ENCODE measurements at regions not wholly inside any gene's neighbourhood (a gene's known extent, or its start where the extent isn't known, plus 50 kb on each side); places are given as distances from the start of the nearest gene placed in this dataset.

DNA sequence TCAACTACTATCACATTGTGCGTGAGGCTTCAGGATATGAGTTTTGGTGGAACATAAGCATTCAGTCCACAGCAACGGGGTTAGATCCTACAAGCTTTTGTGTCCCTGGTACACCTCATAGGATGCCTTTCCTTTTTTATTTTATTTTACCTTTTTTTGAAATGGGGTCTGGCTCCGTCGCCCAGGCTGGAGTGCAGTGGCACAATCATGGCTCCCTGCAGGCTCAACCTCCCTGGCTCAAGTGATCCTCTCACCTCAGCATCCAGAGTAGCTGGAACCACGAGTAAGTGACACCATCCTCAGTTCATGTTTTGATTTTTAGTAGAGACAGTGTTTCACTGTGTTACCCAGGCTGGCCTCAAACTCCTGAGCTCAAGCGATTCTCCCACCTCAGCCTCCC lies 86.0 kb upstream of the RAI14 start:
- DNase-seq, result no peak

DNA sequence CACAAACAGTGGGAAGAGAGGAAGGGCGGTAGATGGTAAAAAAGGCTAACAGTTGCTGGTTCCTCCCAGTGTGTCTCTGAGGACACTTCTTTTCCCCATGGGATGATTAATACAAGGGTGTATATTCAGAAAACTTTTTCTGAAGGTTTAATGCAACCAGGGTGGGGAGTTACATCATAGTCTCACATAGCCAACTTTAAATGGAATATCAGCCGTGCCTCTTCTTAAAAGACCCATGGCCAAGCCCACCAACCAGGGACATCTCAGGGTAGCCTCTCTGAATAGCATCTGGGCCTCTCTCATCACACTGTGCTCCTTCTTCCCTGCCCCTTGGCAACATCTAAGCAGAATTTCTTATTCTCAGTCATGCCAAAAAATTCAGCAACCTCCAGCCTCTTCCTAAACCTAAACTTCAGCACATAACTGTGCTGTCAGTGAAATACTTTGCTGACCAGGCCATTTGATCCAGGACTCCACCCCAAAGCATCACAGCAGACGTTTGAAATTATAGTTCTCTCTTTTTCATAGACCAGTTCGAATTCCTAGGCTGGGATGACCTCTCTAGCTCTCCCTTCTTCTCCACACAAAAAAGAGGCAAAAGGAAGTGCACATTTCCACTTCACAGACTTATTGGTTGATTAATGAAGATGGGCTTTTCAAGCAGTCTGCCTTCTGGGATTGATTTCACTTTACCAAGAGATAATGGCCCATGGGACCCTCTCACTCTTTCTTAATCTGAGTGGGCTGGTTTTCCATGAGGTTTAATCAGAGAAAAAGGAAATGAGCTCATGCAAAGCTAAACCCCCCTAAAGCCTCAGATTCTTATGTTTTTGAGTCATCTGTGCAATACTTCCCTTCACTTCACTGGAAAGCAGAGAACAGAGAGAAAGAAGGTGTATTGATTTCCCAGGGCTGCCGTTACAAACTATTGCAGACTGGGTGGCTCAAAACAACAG lies 85.1 kb upstream of the RAI14 start:
- DNase-seq, result no peak

DNA sequence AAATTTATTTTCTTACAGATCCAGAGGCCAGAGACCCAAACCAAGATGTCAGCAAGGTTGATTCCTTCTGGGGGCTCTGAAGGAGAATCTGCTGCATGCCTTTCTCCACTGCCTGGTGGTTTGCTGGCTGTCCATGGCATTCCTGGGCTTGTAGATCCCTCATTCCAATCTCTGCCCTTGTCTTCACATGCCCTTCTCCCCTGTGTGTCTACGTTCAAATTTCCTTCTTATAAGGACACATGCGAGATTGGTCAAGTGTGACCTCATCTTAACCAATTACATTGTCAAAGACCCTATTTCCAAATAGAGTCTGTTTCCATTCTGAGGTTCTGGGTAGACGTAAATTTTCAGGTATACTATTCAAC lies 84.5 kb upstream of the RAI14 start:
- no peak for DNase-seq

DNA sequence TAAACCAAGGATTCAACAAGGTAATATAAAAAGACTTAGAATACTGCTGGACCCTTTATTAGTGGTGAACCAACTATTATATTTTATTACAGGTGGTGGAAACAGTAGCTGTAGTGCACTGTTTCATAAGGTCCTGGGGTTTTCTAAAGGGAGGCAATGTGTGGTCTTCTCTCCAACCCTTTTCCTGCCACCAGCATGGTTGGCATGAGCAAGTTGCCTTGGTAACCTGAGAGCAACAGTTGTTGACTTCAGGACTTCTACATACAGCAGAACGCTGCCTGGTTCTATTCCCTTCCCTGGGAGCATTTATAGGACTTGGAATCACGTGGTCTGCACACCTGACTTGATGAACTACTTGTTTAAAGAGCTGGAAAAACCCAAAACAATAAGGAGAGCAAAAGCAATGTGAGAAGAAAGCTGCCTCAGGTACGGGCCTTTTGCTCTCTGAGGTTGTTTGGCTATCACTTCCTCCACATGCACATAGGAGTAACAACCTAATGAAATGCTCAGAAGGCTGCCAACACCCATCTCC lies 81.1 kb upstream of the RAI14 start:
- DNase-seq, result no peak

DNA sequence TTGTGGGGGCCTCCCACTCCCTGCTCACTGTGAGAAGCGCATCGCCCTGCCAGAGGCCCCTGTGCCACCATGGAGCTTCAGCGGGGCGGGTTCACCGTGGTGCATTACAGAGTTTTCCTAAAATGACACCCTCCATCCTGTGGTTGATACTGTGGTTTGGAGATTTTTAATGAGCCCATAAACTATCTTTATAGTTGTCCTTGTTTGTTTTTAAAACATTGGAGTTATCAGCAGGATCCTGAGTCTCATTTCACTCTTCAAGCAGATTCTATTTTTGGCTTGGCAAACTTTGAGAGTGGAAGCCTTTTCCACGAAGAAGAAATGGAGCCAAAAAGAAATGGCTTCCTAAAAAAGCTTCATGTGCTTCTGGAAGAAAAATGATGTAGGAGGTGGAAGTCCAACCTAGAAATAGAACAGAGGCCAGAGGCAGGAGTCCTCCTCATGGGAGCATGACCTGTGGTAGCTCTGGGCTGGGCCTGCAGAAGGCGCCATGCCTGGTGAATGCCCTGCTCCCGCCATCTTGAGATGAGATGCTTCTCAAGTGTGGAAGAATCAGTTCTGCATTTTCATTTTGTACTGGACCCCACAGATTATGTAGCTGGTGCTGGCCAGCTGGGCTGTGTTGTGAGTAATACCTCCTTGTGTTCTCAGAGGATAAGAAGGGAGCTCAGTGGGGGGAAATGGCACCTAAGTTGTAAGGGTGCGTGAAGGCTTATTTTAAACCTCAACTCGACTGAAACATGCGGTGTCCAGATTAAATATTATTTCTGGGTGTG lies 79.0 kb upstream of the RAI14 start:
- DNase-seq, result no peak

DNA sequence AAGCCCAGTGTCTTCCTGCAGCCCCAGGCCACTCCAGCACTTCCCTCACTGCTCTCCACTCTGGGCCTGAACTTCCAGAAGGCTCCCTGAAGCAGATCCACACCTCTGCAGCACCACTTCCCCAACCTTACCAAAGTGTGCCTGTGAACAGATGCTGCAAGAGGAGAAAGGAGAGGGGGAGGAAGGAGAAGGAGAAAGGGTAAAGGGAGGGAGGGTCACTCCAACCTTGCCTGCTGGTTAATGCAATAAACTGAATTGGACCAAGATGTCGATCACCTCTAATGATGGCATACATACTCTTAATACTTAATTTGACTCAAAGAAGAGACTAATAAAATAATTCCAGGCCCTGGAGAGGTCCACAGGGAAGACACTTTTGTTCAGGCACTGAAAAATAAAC lies 77.2 kb upstream of the RAI14 start:
- no peak for DNase-seq

DNA sequence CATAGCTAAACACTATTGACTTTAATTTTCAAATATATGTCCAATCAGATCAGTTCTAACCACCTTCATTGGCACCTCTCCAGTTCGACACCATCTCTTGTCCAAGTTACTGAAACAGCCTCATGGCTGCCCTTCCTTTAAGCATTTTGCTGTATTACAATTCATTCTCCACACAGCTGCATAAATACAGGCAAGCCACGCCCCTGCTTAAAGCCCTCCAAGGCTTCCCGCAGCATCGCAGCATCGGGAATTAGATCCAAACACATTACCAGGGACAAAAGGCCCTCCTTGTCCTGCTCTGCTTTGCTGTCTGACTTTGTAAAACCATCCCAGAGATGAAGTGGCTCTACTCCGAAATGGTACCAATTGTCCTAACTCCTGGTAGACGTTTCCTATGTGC lies 75.1 kb upstream of the RAI14 start:
- no peak for DNase-seq

DNA sequence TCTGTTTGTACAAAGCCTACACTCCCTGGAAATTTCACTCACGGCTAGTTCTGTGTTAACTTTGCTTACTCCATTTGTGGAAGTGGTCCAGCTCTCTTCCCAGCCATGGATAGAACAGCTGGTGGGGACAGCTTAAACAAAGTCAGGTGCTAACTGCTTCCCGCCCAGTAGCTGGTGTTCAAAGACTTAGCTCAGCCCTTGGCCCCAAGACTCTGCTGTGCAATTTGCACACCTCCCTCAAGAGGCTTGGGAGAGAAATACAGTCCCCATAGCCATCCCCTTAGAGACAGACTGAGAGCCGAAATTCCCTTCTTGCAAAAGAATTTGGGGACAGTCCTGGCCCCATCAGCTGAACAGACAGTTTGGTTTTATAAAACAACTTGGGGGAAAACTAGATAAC lies 73.8 kb upstream of the RAI14 start:
- DNase-seq, result no peak

DNA sequence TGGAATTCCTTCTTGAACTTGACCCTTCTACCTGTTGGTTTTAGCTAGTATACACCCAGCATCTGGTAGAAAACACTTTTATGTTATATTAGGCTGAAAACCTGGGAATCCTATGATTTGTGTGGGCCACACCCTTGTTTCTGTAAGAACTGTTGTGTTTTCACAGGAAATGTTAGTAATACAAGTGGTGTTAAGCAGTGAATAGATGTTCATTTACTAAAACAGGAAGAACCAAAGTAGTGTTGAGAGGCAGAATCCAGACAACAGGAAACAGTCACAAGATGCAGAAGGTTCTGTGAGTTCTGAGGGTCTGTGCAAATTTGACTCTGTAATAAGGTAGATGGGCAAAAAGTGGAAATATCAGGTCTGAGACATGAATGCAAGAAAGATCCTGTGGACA lies 73.0 kb upstream of the RAI14 start:
- no peak for DNase-seq

DNA sequence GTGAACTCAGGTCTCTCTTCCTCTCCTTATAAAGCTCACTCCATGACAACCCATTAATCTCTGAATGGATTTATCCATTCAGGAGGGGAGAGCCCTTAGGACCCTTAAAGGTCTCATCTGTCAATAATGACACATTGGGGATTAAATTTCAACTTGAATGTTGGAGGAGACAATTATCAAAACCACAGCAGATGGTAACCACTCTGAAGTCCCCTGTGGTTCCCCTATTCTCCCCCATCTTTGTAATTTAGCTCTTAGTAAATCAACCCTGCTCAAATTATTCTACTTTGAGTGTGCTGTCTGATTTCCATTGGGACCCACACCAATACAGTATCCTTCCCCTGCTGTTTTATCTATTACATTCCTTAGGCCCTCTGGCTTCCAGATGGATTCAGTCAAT lies 72.0 kb upstream of the RAI14 start:
- DNase-seq, result no peak

DNA sequence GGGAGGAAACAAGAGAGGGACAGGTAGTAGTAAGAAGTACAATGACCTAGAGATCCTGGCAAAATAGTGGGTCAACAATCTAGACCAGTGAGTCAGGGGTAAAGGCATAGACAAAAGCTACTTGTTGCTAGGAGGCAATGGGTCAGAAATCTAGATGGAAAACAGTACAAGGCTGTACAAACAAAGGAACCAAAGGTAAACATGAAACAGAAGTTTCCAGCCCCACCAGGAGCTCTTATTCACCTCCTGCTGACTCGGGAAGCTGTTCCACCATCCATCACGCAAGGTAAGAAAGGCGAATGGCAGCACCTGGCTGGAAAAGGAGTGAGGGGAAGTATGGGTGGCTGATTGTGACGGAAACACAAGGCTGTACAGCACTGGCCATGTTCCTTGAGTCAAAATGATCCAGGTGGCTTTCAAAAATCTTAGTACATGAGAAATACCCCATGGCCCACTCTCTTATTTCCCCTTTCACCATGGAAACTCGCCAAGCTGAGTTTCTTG lies 70.5 kb upstream of the RAI14 start:
- no peak for DNase-seq

DNA sequence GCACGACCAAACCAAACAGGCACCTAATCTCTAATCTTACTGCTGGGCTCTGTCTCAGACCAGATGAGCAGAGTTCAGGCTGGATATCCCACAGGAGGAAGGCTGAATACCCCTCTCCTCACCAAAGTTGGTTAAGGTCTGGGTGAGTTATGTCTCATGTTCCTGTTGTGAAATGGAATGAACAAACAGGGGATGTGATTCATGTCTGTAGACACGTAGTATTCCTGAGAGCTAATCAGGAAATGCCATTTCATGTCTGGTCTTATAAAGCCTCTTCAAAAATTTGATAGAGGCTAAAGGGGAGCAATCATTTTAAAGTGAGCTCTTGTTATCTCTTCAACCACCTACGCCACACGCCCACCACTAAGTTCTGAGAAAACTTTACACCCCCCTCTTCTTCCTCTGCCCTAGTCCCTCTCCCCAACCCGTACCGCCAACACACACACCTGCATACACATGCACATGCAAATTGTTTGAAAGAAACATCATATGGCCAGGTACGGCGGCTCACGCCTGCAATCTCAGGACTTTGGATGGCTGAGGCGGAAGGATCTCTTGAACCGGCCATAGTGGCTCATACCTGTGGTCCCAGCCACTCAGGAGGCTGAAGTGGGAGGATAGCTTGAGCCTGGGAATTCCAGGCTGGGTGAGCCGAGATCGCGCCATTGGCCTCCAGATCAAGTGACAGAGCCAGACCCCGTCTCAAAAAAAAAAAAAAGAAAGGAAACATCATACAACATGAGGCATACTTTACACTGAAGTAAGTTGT lies 69.8 kb upstream of the RAI14 start:
- DNase-seq, result peak; percentile 22

DNA sequence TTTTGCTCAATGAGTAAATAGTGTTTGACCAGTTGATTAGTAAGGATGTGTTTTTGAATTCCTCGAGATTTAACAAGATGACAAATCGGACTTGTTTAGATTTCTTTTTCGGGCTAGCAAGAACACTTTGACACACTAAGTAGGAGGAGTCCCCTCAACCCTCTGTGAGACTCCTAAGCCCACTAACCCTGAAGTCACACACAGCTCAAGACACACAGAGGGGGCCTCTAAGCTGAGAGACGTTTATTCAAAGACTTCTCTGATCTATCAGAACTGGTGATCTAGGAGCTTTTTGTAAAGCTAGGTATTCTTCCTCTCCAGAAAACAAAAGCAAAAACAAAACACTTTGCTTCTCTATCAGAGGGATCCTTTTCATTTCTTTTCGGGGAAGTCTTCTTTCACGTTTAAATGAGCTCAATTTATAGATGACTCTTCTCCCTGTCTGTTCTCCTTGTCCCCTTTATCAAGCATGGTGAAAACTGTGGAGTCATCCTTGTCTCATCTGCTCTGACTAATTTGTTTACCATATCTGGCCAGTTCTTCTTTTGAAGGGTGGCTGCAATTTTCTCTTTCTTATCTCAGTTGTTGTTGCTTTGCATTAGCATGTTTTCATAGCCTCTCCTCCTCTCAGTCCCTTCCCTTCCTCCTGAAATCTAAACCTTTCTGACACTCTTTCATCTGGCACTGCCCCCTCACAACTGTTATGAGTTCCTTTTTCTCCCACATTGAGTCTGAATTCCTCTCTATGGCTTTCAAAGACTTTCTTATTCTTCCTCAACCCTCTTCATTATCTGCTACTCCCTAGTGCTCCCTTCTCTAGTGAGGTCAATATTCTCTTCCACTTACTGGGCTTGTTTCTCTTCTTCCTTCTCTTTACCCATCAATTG lies 68.5 kb upstream of the RAI14 start:
- DNase-seq, result peak; percentile 10

DNA sequence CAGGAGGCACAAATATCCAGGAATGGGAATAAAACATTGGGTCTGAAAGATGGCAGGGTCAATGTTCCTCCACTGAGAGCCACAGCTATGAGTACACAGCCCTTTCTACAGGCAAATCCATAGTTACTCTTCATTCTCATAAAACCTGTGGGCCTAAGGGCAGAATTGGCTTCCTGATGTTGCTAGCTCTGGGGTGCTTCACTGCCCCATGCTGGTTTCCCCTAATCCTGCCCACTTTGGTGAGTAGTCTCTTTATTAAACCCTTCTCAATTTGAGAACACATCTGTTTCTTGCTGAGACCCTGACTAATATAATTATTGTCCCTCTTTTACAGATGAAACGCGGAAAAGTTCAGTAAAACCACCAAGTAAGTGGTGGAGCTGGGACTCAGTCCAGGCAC lies 66.3 kb upstream of the RAI14 start:
- no peak for DNase-seq

DNA sequence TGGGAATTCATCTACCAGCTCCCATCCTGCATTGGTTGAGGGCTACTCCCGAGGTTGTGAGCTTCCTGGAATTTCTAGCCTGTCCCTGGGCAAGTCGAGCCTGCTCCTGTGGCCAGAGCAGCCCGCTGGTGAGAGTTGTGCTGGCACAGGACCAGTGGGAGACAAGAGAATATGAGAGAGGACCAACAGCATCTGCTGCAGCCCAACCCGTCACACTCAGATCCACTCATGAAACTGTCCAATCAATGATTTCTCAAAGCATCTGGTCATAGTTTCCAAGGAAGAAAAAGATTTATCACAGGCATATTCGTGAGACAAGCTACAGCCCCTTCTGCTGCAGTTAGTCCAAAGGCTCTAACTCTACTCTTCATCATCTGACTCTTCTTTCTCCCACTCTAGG lies 64.4 kb upstream of the RAI14 start:
- no peak for DNase-seq

DNA sequence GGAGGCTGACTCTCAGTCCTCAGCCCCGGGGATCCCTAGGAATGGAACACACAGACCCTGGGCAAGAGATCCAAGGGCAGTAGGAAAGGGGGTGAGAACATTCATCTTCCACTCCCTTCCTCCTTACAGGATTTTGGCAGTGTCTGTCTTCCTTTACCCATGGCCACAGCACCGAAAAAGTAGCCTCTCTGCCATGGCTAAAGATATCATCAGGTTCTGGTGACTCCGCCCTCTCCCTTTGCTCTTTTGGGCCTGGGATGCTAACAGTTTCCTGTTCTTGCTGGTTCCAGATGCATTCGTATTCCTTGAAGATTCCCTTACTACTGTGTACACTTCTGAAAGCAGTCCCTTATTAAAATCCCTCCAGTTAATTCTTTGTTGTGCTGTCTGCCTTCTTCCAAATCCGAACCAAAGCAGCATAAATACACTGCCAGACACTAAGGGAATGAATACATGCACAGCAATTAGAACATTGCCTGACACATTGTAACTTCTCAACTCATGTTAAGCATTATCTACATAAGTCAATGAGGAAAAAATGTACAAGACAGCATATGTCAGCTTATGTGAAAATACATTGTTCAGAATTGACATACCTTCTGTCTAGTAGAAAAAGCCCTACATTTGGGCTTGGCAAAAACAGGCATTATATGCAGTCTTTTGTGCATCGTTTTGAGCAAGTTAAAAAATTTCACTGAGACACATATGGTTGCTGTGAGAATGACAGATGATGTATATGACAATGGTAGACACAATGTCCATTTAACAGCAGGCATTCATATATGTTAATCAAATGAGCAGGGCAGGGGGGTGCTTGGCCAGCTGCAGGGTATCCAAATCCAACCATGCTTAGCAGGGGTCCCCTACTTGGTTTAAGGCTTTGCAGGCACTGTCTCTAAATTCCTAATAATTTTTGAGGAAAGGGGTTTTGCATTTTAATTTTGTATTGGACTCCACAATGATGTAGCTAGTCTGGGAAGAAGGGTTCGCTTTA lies 58.8 kb upstream of the RAI14 start:
- DNase-seq, result no peak

DNA sequence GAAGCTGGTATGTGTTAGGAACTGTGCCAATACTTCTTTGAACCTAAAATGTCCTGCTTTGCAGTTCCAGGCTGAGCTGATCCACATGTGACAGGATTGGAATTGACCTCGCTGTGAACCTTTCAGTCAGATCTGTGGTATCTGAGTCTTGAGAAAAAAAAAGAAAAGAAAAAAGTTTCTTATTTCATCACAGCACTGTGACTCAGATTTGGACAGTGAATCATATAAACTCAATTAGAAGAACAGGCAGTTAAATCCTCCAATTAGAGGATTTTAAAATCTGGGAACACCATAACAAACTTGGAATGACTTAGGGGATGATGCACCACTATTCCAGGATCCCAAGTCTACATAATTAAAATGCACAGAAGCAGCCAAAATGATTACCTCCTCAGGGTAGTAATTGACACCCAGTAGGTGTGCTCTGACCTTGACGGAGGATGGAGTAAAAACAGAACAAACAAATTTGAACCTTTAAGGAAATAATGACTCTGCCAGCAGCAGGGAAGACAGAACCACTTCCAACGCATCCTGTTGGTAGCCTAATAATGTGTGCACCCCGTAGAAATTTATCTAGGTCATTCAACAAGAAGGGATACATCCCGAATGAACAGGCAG lies 57.8 kb upstream of the RAI14 start:
- DNase-seq, result no peak

DNA sequence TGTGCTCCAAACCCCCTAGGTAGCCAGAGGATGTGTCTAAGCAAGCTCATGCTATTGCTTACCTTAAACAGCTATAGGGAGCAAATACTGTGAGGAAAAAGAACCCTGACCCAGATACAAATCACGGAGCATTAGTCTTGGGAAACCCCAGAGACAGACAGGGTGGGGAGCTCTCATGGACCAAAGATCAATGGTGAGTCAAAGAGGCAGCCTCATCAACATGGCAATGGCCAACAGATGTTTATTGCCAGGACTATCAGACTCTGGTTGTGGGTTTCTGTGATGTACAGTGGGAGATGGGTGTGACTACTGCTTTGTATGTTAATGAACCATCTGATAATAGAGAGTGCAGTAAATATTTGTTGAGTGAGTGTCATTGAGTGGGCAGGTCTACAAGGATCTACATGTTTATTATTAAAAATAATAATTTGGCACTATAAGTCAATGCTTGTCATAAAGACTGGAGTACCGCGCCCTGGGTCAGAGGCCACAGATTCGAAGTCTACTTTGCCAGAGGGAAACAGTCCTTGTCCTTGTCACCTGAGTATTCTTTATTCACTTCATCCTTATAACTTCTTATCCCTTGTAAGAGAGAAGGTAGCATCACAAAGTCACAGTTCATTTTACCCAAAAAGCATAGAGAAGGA lies 56.5 kb upstream of the RAI14 start:
- DNase-seq, result no peak

DNA sequence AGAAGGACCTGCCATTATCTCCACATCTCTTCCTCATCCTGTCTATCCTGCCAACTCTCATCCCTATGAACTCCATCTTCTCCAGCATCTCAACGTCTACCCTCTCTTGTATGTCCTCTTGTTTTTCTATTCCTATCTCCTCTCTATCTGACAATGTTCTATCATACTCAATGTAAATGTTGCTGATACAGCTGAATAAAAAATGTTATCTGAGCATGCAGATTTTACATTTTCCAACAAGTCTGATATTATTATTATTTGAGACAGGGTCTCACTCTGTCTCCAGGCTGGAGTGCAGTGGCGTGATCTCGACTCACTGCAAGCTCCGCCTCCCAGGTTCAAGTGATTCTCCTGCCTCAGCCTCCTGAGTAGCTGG lies 56.0 kb upstream of the RAI14 start:
- no peak for DNase-seq

DNA sequence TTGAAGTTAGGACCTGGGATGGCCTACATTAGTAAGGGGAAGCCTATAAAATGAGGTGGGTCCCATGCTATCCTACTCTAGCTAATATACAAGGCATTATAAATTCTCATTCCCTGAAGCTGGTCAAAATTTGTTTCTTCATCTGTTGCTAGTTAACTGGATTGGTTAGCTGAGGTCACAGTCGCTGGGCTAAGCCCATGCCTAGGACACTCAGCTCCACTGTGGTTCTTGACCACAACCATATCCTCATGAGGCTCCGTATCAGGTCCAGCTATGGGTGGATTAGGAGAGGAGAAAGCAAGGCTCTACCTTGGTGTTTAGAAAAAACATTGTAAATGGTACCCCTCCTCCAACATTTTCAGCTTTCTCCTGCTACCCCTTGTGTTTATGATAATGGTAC lies 52.8 kb upstream of the RAI14 start:
- no peak for DNase-seq

Measured in activated CD4-positive, alpha-beta T cell treated with anti-CD3 and anti-CD28 coated beads, Interleukin-10, Interleukin-2, amounts not matched to agents 100 ng/mL and 50 ng/mL, durations not matched to agents 16 hours and 8 hours (primary cell).